ENCODE measurements at regions not wholly inside any gene's neighbourhood (a gene's known extent, or its start where the extent isn't known, plus 50 kb on each side); places are given as distances from the start of the nearest gene placed in this dataset.
A peak's percentile ranks its signal among the peaks of the same experiment; 100 is the strongest.
"Not testable (repeated sequence)": the region's sequence is repeated elsewhere in the genome, so short reads cannot be mapped to it uniquely, and the experiment has no call there.

DNA sequence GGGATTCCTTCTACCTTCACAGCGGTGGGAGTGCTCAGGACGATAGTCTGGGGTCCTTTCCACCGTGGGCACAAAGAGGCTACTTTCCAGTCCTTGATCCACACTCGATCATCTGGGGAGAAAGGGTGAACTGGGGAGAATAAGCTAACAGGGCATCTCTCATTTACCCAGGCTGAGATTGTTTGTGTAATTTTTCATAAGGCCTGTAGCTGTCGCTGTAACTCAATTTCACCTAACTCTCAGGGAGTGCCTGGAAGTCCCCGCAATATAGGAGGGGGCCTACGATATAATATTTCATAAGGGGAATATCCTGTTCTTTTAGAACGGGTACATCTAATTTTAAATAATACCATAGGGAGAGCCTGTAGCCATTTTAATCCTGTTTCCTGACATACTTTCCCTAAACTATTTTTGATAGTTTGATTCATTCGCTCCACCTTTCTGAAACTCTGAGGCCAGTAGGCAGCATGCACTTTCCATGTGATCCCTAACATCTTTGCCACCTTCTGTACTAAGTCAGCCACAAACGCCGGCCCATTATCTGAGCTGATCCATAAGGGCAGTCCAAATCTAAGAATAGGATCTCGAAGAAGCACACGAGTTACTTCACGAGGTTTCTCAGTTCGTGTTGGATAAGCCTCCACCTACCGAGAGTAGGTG, 127.2 kb upstream of the CCZ1B start:
- CTCF ChIA-PET, ATAC-seq: not testable (repeated sequence)

GRCh38 chr7:6953798-6954181, 127.7 kb upstream of the CCZ1B start:
- WGBS (ENCODE audit: missing lambda C conversion rate) = 81% methylated on average over 10 of the region's 10 CpGs
- H3K4me3 ChIP-seq; H3K27ac ChIP-seq; H3K4me2 ChIP-seq; CTCF ChIA-PET; DNase-seq (ENCODE audit: low read depth in 1 of 2, low spot score in 1 of 2); ATAC-seq; POLR2A ChIA-PET; H3K9me3 ChIP-seq; H3K4me1 ChIP-seq; FAIRE-seq: not testable (repeated sequence)

More for the DNA sequence above, 127.2 kb upstream of the CCZ1B start:
- H3K4me3 ChIP-seq; H3K27ac ChIP-seq; DNase-seq (ENCODE audit: low read depth in 1 of 2, low spot score in 1 of 2); POLR2A ChIA-PET; H3K4me2 ChIP-seq; H3K4me1 ChIP-seq; H3K9me3 ChIP-seq; FAIRE-seq: not testable (repeated sequence)
- 38% methylated on average over 16 of the region's 16 CpGs for WGBS (ENCODE audit: missing lambda C conversion rate)
- peak; percentile 42 for TF ChIP-seq CTCF (IDR thresholded peaks at IDR 0.05)
- TF ChIP-seq RAD21 (conservative IDR thresholded peaks at IDR 0.05 in 1 of 2, IDR thresholded peaks at IDR 0.05 in 1 of 2) = 0 out of 5 replicates have a peak, but pooled peaks have one; percentile 20 to 23

- H3K27ac ChIP-seq; FAIRE-seq; H3K4me3 ChIP-seq; CTCF ChIA-PET; H3K4me2 ChIP-seq; ATAC-seq; DNase-seq (ENCODE audit: low read depth in 1 of 2, low spot score in 1 of 2); POLR2A ChIA-PET; H3K4me1 ChIP-seq; H3K9me3 ChIP-seq: not testable (repeated sequence)
- WGBS (ENCODE audit: missing lambda C conversion rate) = 78% methylated on average over 10 of the region's 12 CpGs
Measured at GRCh38 chr7:6955385-6955784, 129.3 kb upstream of the CCZ1B start.

GRCh38 chr7:6955990-6956566, 130.0 kb upstream of the CCZ1B start:
- H3K9me3 ChIP-seq; CTCF ChIA-PET; ATAC-seq; FAIRE-seq; H3K4me1 ChIP-seq; H3K4me2 ChIP-seq; DNase-seq (ENCODE audit: low read depth in 1 of 2, low spot score in 1 of 2); POLR2A ChIA-PET; H3K27ac ChIP-seq; H3K4me3 ChIP-seq: not testable (repeated sequence)
- WGBS (ENCODE audit: missing lambda C conversion rate) = 72% methylated on average over 12 of the region's 12 CpGs

DNA sequence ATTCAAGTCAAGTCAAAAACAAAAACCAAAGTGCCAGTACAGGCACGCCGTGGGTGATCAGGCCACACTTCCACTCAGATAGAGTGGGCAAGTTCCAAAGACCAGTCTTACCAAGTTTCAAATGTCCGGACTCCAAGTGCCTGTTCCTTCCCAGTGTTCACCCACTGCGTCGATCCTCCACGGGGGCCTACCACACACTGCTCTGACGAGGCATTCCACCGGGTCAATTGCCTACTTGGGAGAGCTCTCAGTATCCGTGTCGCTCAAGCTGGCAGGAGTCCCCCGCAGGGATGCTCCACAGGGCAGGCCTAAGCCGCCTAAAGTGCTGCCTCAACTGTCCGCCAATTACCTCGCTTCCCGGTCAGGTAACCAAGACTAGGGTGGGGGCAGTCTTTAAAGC, 132.3 kb upstream of the CCZ1B start:
- H3K4me1 ChIP-seq; H3K4me3 ChIP-seq; H3K27ac ChIP-seq; H3K9me3 ChIP-seq; FAIRE-seq; H3K4me2 ChIP-seq; POLR2A ChIA-PET; ATAC-seq; DNase-seq (ENCODE audit: low read depth in 1 of 2, low spot score in 1 of 2); CTCF ChIA-PET: not testable (repeated sequence)
- WGBS (ENCODE audit: missing lambda C conversion rate) = 60% methylated on average over 14 of the region's 15 CpGs

- H3K4me3 ChIP-seq; H3K4me2 ChIP-seq; DNase-seq (ENCODE audit: low read depth in 1 of 2, low spot score in 1 of 2); H3K27ac ChIP-seq; H3K4me1 ChIP-seq; H3K9me3 ChIP-seq; FAIRE-seq; ATAC-seq; POLR2A ChIA-PET; CTCF ChIA-PET: not testable (repeated sequence)
- 42% methylated on average over 4 of the region's 4 CpGs for WGBS (ENCODE audit: missing lambda C conversion rate)
Measured at GRCh38 chr7:6959942-6960341, 133.9 kb upstream of the CCZ1B start.

DNA sequence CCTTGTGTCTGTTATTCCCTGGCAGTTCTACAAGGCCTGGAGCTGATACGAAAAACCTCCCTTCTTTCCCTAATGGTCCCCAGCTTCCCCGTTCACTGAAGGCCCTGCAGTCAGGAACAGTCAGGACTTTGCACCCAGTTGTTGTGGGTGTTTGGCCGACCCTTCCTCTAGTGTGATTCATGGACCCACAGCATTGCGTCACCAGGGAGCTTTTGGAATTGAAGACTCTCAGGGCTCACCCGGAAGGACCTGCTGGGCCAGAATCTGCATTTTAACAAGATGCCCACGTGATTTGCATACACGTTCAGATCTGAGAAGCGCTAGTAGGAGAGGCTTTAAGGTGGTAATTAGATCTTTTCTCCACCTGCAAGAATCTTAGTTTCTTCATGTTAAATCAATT, 136.8 kb upstream of the CCZ1B start:
- CTCF ChIA-PET, POLR2A ChIA-PET: not testable (repeated sequence)

More for the DNA sequence above, 136.8 kb upstream of the CCZ1B start:
- H3K27ac ChIP-seq; H3K4me2 ChIP-seq; H3K4me1 ChIP-seq; H3K4me3 ChIP-seq; FAIRE-seq; ATAC-seq; DNase-seq (ENCODE audit: low read depth in 1 of 2, low spot score in 1 of 2); H3K9me3 ChIP-seq: not testable (repeated sequence)
- 58% methylated on average over 8 of the region's 8 CpGs for WGBS (ENCODE audit: missing lambda C conversion rate)

Data from A549 (cell line).